PC-9 (cell line): ENCODE measurements at regions not wholly inside any gene's neighbourhood (a gene's known extent, or its start where the extent isn't known, plus 50 kb on each side); places are given as distances from the start of the nearest gene placed in this dataset.
"Not testable (repeated sequence)": the region's sequence is repeated elsewhere in the genome, so short reads cannot be mapped to it uniquely, and the experiment has no call there.

Experiments used
- BruUV-seq: library from RNA; stranded (reverse); fragments of 400-500 nt; replicated peaks from 2 replicates; lab custom pipeline; 2021; lab: Mats Ljungman, UMichigan
- CTCF ChIA-PET: fragments of 300-600 bp; sonication (Branson Sonifier 250); formaldehyde crosslinking; loops from one replicate; lab custom pipeline; 2022; ENCODE audit warnings: antibody characterized with exemption; lab: Charles Lee
- POLR2A ChIA-PET: fragments of 300-600 bp; sonication (Branson Sonifier 250); formaldehyde crosslinking; loops from one replicate; lab custom pipeline; 2022; ENCODE audit warnings: antibody characterized with exemption; ENCODE audit not compliant: unreplicated experiment; lab: Charles Lee
- DNase-seq, 2 experiments: peaks; one replicate each; pipeline versions ENCODE4 v3.0.0 to v3.0.0-alpha.2; 2015 to 2022; ENCODE audit warnings: mixed read lengths in 1 of 2
- H2AFZ ChIP-seq: fragments of 200-600 bp; sonication (generic); 2 replicates; pipeline ENCODE4 v1.8.1; 2017; ENCODE audit warnings: antibody characterized with exemption
- H3F3A ChIP-seq: fragments of 200-600 bp; sonication (generic); 2 replicates; pipeline ENCODE4 v1.8.1; 2017; ENCODE audit warnings: antibody characterized with exemption, mild to moderate bottlenecking, low read depth; ENCODE audit not compliant: insufficient read depth
- H3K27ac ChIP-seq: fragments of 200-600 bp; sonication (generic); 2 replicates; pipeline ENCODE4 v1.6.1; 2016; ENCODE audit warnings: mixed run types
- H3K27me3 ChIP-seq: fragments of 200-600 bp; sonication (generic); 2 replicates; pipeline ENCODE4 v1.6.1; 2016; ENCODE audit warnings: low read depth, mixed run types; ENCODE audit not compliant: insufficient read depth
- H3K36me3 ChIP-seq: fragments of 200-600 bp; sonication (generic); 2 replicates; pipeline ENCODE4 v1.6.1; 2016; ENCODE audit warnings: low read depth, mixed run types
- H3K4me1 ChIP-seq: fragments of 200-600 bp; sonication (generic); replicated peaks from 2 replicates; pipeline ENCODE4 v1.6.1; 2016; ENCODE audit warnings: mixed run types; ENCODE audit not compliant: insufficient read depth
- H3K4me2 ChIP-seq: fragments of 200-600 bp; sonication (generic); 2 replicates; pipeline ENCODE4 v1.6.1; 2017; ENCODE audit warnings: mixed run types
- H3K4me3 ChIP-seq: fragments of 200-600 bp; sonication (generic); 2 replicates; pipeline ENCODE4 v1.6.1; 2016; ENCODE audit warnings: mixed run types
- H3K79me2 ChIP-seq: fragments of 200-600 bp; sonication (generic); 2 replicates; pipeline ENCODE4 v1.6.1; 2017; ENCODE audit warnings: low read depth, mixed run types
- H3K9me2 ChIP-seq: fragments of 200-600 bp; sonication (generic); 2 replicates; pipeline ENCODE4 v1.8.1; 2017; ENCODE audit warnings: mild to moderate bottlenecking; ENCODE audit not compliant: insufficient read depth
- H3K9me3 ChIP-seq: fragments of 200-600 bp; sonication (generic); 2 replicates; pipeline ENCODE4 v1.8.1; 2016; ENCODE audit warnings: low read depth; ENCODE audit not compliant: insufficient read depth
- H4K20me1 ChIP-seq: fragments of 200-600 bp; sonication (generic); 2 replicates; pipeline ENCODE4 v1.8.1; 2017; ENCODE audit not compliant: insufficient read depth
- CTCF ChIP-seq: fragments of 200-600 bp; sonication (generic); conservative IDR thresholded peaks from 2 replicates; pipeline ENCODE4 v1.6.1; 2017; ENCODE audit warnings: mixed run types, antibody characterized with exemption, mild to moderate bottlenecking, moderate library complexity
- EZH2 ChIP-seq: fragments of 200-600 bp; sonication (generic); IDR thresholded peaks from 2 replicates; pipeline ENCODE4 v1.8.0; 2017; ENCODE audit warnings: antibody characterized with exemption, low read depth
- intact Hi-C: fragments of 100-400 bp; cut with micrococcal nuclease; formaldehyde crosslinking; loops from one replicate; pipeline ENCODE4 v1.10.0; 2022; ENCODE audit not compliant: unreplicated experiment

- no peaks in the 10 kb centered on the region for H3K4me1 ChIP-seq
- no peaks in the 10 kb centered on the region for H3K27me3 ChIP-seq
- no peaks in the 10 kb centered on the region for H3K9me2 ChIP-seq
- no peak for DNase-seq
- H3K79me2 ChIP-seq, result no peaks in the 10 kb centered on the region
- no peak overlapping the region for H3K27ac ChIP-seq
- no peak overlapping the region for H2AFZ ChIP-seq
- no peaks in the 10 kb centered on the region for H3K36me3 ChIP-seq
- intact Hi-C loops, result no loop called here
- no peak for TF ChIP-seq CTCF
- TF ChIP-seq EZH2, result no peak
- no peaks in the 10 kb centered on the region for H3K9me3 ChIP-seq
- ChIA-PET CTCF (no interaction called here), POLR2A (no interaction called here)
- BruUV-seq, result no TSS peak
- H3F3A ChIP-seq, result no peaks in the 10 kb centered on the region; the same call in 1 of the 2 replicates
- no peak overlapping the region for H3K4me3 ChIP-seq
- no peak overlapping the region for H3K4me2 ChIP-seq
- no peaks in the 10 kb centered on the region for H4K20me1 ChIP-seq
Measured at GRCh38 chr1:244768804-244769203, 66.7 kb upstream of the COX20 start.

DNA sequence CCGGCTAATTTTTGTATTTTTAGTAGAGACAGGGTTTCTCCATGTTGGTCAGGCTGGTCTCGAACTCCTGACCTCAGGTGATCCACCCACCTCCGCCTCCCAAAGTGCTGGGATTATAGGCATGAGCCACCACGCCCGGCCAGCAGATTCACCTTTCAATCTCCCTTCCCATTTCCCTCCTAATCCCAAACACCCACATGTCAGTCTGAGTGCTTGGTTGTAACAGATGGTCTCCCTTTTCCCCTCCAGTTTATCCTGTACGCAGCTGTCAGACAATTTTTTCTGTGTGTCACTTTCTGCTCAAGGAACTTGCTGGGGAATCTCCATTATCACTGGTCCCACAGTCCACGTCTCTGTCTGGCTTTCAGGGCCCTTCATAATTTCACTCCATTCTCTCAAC lies 64.9 kb upstream of the COX20 start:
- H3K4me2 ChIP-seq, H3K27ac ChIP-seq, H3K4me1 ChIP-seq, H3K27me3 ChIP-seq, H4K20me1 ChIP-seq, DNase-seq, POLR2A ChIA-PET, H2AFZ ChIP-seq, H3K79me2 ChIP-seq, BruUV-seq, H3K9me3 ChIP-seq, H3K36me3 ChIP-seq, H3F3A ChIP-seq, H3K4me3 ChIP-seq, CTCF ChIA-PET, H3K9me2 ChIP-seq: not testable (repeated sequence)
- intact Hi-C loops, result loop anchor here (5.0 kb wide), 1 partner anchor 53 kb away; no protein-coding TSS in a partner anchor

GRCh38 chr1:244773513-244773912 lies 61.9 kb upstream of the COX20 start:
- Histone ChIP-seq H4K20me1 (no peaks in the 10 kb centered on the region), H3K9me2 (no peaks in the 10 kb centered on the region), H3K27me3 (no peaks in the 10 kb centered on the region), H3K27ac (no peak overlapping the region), H3K4me2 (no peak overlapping the region), H3K36me3 (no peaks in the 10 kb centered on the region), H3F3A (peaks cover 4% of the 10 kb centered on the region), H3K9me3 (no peaks in the 10 kb centered on the region), H3K79me2 (no peaks in the 10 kb centered on the region), H2AFZ (no peak overlapping the region), H3K4me3 (no peak overlapping the region), H3K4me1 (0 out of 2 replicates have a peak, but pooled peaks cover 8% of the 10 kb centered on the region)
- BruUV-seq, result no TSS peak
- TF ChIP-seq CTCF (no peak), EZH2 (no peak)
- no peak for DNase-seq
- intact Hi-C loops, result loop anchor here (5.0 kb wide), 1 partner anchor 56 kb away; no protein-coding TSS in a partner anchor
- ChIA-PET CTCF (no interaction called here), POLR2A (no interaction called here)

DNA sequence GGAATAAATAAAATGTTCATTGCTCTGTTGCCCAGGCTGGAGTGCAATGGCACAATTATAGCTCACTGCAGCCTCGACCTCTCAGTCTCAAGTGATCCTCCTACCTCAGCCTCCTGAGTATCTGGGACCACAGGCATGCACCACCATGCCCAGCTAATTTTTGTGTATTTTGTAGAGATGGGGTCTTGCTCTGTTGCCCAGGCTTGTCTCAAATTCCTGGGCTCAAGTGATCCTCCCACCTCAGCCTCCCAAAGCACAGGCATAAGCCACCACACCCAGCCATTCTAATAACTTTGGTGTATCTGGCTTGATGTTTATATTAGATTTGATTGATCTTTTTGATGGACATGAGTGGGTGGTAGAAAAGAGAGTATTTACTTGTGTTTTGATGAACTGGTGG lies 58.7 kb upstream of the COX20 start:
- BruUV-seq, H3K27ac ChIP-seq, H3K27me3 ChIP-seq, H3K79me2 ChIP-seq, H4K20me1 ChIP-seq, H3F3A ChIP-seq, intact Hi-C loops, DNase-seq, H3K9me2 ChIP-seq, H3K36me3 ChIP-seq, H2AFZ ChIP-seq, H3K4me3 ChIP-seq, H3K4me2 ChIP-seq, H3K9me3 ChIP-seq: not testable (repeated sequence)
- CTCF ChIA-PET, result interaction anchor here (0.7 kb wide), 1 partner anchor 37 kb away, joined by 4 read pairs; no protein-coding TSS in a partner anchor
- 0 out of 2 replicates have a peak, but pooled peaks cover 10% of the 10 kb centered on the region for H3K4me1 ChIP-seq
- POLR2A ChIA-PET, result interaction anchor here (0.7 kb wide), 1 partner anchor 124 kb away, joined by 3 read pairs; no protein-coding TSS in a partner anchor
